DND-41 (cell line): ENCODE measurements at regions not wholly inside any gene's neighbourhood (a gene's known extent, or its start where the extent isn't known, plus 50 kb on each side); places are given as distances from the start of the nearest gene placed in this dataset.

Experiments used
- ATAC-seq: fragments of 200-7000 bp; cut with Tn5 transposase; 3 replicates; pipeline ENCODE4 v1.9.1; 2021; ENCODE audit warnings: low read depth; ENCODE audit not compliant: insufficient read depth
- DNase-seq: peaks from one replicate; pipeline ENCODE4 v3.0.0-alpha.2; 2020
- H2AFZ ChIP-seq: 2 replicates; pipeline ENCODE4 v1.6.0; 2012; ENCODE audit warnings: low read depth, low read length
- H3K27ac ChIP-seq: 2 replicates; pipeline ENCODE4 v1.5.1; 2012; ENCODE audit warnings: low read length, inconsistent platforms
- H3K27me3 ChIP-seq: fragments of 200-600 bp; sonication (generic); 2 replicates; pipeline ENCODE4 v1.6.0; 2012; ENCODE audit warnings: low read length, mild to moderate bottlenecking, inconsistent platforms; ENCODE audit not compliant: insufficient read depth, poor library complexity
- H3K36me3 ChIP-seq: 2 replicates; pipeline ENCODE4 v1.5.1; 2012; ENCODE audit warnings: low read length, inconsistent platforms; ENCODE audit not compliant: insufficient read depth
- H3K4me1 ChIP-seq: 2 replicates; pipeline ENCODE4 v1.5.1; 2012; ENCODE audit warnings: mild to moderate bottlenecking, low read length; ENCODE audit not compliant: insufficient read depth
- H3K4me2 ChIP-seq: 2 replicates; pipeline ENCODE4 v1.6.0; 2012; ENCODE audit warnings: mild to moderate bottlenecking, moderate library complexity, low read length, inconsistent platforms; ENCODE audit not compliant: insufficient read depth
- H3K4me3 ChIP-seq, 2 experiments: fragments of 200-600 bp in 1 of 2; shearing (Covaris generic) in 1 of 2; 2 replicates each; pipeline ENCODE4 v1.5.1; 2012 to 2016; ENCODE audit warnings: inconsistent platforms in 2 of 2, low read length in 2 of 2, mild to moderate bottlenecking in 2 of 2, low read depth in 1 of 2, moderate library complexity in 1 of 2
- H3K79me2 ChIP-seq: 2 replicates; pipeline ENCODE4 v1.6.0; 2012; ENCODE audit warnings: low read length, inconsistent platforms; ENCODE audit not compliant: insufficient read depth
- H3K9ac ChIP-seq: 2 replicates; pipeline ENCODE4 v1.6.0; 2012; ENCODE audit warnings: low read depth, mild to moderate bottlenecking, inconsistent platforms, low read length, moderate library complexity
- H3K9me3 ChIP-seq: 2 replicates; pipeline ENCODE4 v1.5.1; 2012; ENCODE audit warnings: low read length, moderate library complexity, mild to moderate bottlenecking, inconsistent platforms; ENCODE audit not compliant: insufficient read depth, severe bottlenecking
- H4K20me1 ChIP-seq: 2 replicates; pipeline ENCODE4 v1.6.0; 2012; ENCODE audit warnings: low read length; ENCODE audit not compliant: insufficient read depth
- CTCF ChIP-seq: IDR thresholded peaks from 2 replicates; pipeline ENCODE4 v1.5.1; 2012; ENCODE audit warnings: borderline replicate concordance, low read length, moderate library complexity, mild to moderate bottlenecking; ENCODE audit not compliant: poor library complexity, severe bottlenecking; ENCODE audit errors: extremely low read depth
- EZH2 ChIP-seq: IDR thresholded peaks from 3 replicates; pipeline ENCODE4 v1.6.1; 2012; ENCODE audit warnings: borderline replicate concordance, low read depth, mild to moderate bottlenecking, moderate library complexity, low read length, inconsistent platforms; ENCODE audit not compliant: severe bottlenecking

- Histone ChIP-seq H3K4me2 (no peak overlapping the region), H2AFZ (no peak overlapping the region), H3K27me3 (no peaks in the 10 kb centered on the region), H3K27ac (no peak overlapping the region), H3K36me3 (no peaks in the 10 kb centered on the region), H4K20me1 (no peaks in the 10 kb centered on the region), H3K79me2 (no peaks in the 10 kb centered on the region), H3K9me3 (no peaks in the 10 kb centered on the region), H3K9ac (no peak overlapping the region), H3K4me1 (no peaks in the 10 kb centered on the region), H3K4me3 (no peak overlapping the region)
- TF ChIP-seq CTCF: no peak
- no peak for TF ChIP-seq EZH2
- ATAC-seq: no peak
- DNase-seq: no peak
These were observed 94.7 kb upstream of the GPM6B start for GRCh38 chrX:13911586-13911985.

DNA sequence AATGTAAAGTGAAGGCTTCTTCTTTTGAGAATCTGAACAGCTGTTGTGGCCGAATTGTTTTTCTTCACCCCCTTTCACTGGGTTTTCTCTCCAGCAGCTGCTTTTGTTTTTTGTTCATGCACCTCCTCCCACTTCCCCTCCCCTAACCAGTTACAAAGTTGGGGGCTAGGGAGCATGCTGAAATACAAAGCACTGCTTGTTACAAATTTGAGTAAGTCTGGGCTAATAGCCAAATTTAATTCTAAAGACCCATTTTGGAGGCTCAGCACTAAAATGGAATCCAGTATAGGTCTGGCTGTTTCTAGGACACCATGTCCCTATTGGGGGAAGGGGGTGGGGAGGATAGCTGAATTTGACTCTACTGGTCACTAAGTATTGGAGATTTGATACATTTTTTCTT lies 89.2 kb upstream of the GPM6B start:
- Histone ChIP-seq H3K4me2 (no peak overlapping the region), H4K20me1 (no peaks in the 10 kb centered on the region), H3K4me1 (no peaks in the 10 kb centered on the region)

DNA sequence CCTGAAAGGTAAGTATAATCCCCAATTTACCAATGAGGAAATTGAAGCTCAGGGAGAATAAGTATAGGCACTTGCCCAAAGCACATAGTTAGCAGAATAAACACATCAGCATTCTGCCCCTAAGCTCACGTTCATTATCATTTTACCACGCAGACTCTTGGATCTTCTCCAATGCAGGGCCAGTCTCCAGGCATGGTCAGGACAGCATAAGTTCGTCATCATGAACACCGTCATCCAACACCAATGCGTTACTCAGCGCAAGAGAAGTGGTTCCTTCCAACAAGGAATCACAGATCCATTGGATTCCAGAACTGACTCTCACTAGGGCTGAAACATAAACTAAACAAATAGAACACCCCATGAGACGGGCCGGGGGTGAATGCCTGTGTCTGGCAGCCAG lies 86.5 kb upstream of the GPM6B start:
- Histone ChIP-seq H3K27ac (no peak overlapping the region), H4K20me1 (no peaks in the 10 kb centered on the region), H3K36me3 (no peaks in the 10 kb centered on the region), H3K4me1 (no peaks in the 10 kb centered on the region), H3K4me3 (no peak overlapping the region), H2AFZ (no peak overlapping the region), H3K79me2 (no peaks in the 10 kb centered on the region), H3K4me2 (no peak overlapping the region), H3K9ac (no peak overlapping the region), H3K9me3 (no peaks in the 10 kb centered on the region), H3K27me3 (no peaks in the 10 kb centered on the region)
- DNase-seq (no peak), ATAC-seq (no peak)
- no peak for TF ChIP-seq CTCF
- no peak for TF ChIP-seq EZH2

More for the DNA sequence above, 89.2 kb upstream of the GPM6B start:
- Histone ChIP-seq H2AFZ (no peak overlapping the region), H3K9ac (no peak overlapping the region), H3K36me3 (no peaks in the 10 kb centered on the region), H3K4me3 (no peak overlapping the region), H3K27ac (no peak overlapping the region), H3K79me2 (no peaks in the 10 kb centered on the region), H3K9me3 (no peaks in the 10 kb centered on the region), H3K27me3 (no peaks in the 10 kb centered on the region)
- no peak for ATAC-seq
- TF ChIP-seq EZH2: no peak
- no peak for TF ChIP-seq CTCF
- no peak for DNase-seq

GRCh38 chrX:13902406-13902805 lies 85.5 kb upstream of the GPM6B start:
- no peaks in the 10 kb centered on the region for H3K9me3 ChIP-seq
- no peaks in the 10 kb centered on the region for H3K27me3 ChIP-seq
- DNase-seq (no peak), ATAC-seq (no peak)
- no peaks in the 10 kb centered on the region for H3K79me2 ChIP-seq
- no peak overlapping the region for H2AFZ ChIP-seq
- H3K27ac ChIP-seq: no peak overlapping the region
- no peaks in the 10 kb centered on the region for H4K20me1 ChIP-seq
- H3K36me3 ChIP-seq: no peaks in the 10 kb centered on the region
- no peak overlapping the region for H3K4me2 ChIP-seq
- H3K4me3 ChIP-seq: no peak overlapping the region
- H3K4me1 ChIP-seq: no peaks in the 10 kb centered on the region
- TF ChIP-seq EZH2 (no peak), CTCF (no peak)
- H3K9ac ChIP-seq: no peak overlapping the region
